Raji (cell line): ENCODE measurements at regions not wholly inside any gene's neighbourhood (a gene's known extent, or its start where the extent isn't known, plus 50 kb on each side); places are given as distances from the start of the nearest gene placed in this dataset.

Experiments used
- POLR2A ChIP-seq: IDR thresholded peaks from 2 replicates; pipeline ENCODE4 v1.6.1; 2011; ENCODE audit warnings: low read depth, low read length, control low read depth; ENCODE audit not compliant: insufficient read depth

DNA sequence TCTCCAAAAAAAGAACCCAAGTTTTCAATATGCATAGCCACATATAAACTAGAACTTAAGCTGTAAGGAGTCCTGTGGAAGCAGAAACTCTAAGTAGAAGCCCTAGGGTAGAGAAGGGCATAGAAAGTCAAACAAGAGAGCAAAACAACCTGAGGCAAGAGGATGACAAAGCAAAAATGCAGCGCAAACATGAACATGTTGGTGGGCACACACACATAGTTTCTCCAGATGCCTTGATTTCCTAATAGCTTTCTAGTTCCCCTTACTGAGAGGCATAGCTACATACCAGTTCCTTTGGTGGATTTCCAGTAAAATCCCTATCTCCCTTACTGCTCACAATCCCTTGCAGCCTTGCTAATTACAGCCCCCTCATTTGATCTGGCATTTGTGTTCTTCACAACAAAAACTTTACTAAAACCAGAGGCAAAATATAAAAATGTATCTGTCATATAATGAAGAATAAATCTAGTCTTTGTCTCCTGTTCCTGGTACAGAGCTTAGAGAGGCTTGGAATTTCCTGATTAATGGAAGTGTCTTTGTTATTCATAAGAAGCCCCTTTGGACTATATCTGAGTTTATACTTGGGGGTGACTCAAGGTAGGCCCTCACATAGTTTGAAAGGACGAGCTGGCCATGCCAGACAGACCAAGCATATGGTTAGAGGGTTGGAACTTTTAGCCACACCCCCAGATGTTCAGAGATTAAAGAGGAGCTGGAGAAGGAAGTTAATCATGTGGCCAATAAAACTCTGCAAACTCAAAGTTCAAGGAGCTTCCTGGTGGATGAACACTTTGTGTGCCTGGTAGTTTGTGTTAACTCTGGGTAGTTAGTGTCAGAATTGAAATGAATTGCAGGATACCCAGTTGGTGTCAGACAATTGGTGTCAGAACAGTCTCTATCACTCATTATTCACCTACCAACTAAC is 52.7 kb upstream of the ZCCHC13 start:
- no peak for TF ChIP-seq POLR2A

DNA sequence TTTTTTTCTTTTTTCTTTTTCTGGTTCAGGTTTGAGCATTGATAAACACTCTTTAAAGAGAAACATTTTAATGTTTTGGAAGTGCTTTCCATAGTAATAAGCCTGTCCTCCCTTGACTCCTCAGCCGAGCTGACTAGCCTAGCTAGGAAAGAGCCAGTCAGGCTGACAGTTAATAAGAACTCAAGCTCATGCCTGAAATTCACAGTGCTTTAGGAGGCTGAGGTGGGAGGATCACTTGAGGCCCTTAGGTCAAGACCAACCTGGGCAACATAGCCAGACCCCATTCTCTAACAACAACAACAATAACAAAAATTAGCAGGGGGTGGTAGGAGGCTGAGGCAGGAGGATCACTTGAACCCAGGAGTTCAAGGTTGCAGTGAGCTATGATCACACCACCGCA is 53.4 kb upstream of the ZCCHC13 start:
- TF ChIP-seq POLR2A, result no peak

DNA sequence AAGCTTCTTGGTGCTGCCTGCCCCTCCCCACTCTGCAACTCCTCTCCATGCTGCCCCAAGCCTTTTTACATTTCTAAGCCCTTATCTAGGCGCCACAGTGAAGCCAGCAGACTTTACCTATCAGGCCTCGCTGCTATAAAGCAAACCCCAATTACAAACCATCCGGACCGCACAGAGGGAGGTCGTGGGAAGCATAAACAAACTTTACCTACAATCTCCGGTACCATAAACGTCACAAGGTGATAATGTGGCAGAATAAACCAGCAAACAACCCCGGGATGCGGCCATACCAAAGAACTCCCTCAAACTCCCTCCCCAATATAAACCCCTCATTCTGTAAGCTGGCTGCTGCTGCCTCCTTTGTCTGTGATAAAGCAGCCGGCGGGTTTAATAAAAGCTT is 54.0 kb upstream of the ZCCHC13 start:
- TF ChIP-seq POLR2A, result no peak

DNA sequence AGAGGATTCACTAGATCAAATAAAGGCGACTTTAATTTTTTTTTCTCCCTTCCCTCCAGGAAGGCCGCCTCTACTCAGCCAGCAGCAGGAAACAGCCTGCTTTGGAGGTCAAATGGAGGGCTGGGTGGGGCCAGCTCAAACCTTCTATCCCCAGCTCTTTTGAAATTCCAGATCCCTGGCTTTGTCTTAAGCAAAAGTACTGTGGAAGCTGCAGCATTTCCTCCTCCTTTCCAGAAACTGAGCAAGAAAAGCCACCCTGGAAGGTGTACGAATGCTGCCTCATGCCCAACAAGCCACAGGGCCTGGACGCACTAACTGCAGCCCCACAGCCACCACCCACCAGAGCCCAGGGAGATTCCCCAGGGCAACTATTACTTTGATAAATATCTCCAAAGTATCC is 55.1 kb upstream of the ZCCHC13 start:
- no peak for TF ChIP-seq POLR2A

DNA sequence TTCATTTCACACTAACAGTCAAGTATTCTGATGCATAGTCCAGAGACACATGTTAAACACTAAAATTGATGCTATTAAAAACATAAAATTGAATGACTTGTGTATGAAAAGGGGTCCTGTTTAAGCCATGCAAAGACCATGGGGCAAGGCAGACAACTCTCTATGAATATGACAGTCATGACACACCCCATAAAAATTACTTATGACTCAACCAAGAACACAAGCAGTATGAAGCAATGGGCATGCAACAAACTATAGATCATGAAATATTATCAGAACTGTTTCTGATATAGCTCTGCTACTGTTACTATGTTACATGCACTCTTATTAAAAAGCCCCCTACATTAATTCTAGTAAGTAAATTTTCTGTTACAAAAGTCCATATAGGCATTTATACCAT is 57.5 kb upstream of the ZCCHC13 start:
- TF ChIP-seq POLR2A, result no peak

DNA sequence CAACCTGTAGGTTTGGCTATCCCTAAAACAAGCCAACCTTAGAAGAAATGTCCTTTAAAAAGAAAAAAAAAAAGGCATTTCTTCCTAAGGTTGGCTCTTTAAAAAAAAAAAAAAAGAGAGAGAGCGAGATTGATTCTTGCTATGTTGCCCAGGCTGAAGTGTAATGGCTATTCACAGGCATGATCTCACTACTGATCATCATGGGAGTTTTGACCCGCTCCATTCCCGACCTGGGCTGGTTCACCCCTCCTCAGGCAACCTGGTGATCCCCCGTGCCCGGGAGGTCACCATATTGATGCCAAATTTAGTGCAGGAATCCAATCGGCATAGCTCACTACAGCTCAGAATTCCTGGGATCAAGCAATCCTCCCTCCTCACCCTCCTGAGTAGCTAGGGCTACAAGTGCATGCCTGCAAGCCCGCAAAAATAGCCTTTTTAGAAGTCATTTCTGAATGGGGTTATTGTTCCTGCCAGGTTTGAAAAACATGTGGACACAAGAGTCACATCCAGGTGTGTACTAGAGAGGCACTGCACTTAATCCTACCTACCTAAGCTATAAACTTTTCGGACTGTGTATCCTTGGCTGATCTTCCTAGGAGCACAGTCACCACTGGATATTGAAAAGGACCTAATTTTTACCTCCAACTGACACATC is 61.4 kb upstream of the ZCCHC13 start:
- no peak for TF ChIP-seq POLR2A

DNA sequence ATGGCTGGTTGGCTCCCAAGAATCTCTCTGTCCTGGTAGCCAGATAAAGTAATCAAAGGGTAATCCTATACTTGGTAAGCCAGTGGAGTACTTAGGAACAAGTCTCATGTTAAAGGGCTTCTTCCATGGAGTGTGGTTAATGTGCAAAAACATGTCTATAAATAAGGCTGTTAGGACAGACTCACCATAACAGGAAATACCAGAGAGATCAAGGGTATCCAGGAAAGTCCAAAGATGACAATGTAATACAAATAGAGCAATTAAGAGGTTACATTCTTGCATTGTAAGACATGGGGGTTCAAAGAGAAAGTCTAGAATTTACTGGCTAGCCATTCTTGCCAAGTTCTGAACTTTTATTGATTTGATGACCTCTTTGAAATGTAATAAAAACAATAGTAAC is 61.9 kb upstream of the ZCCHC13 start:
- TF ChIP-seq POLR2A, result no peak

DNA sequence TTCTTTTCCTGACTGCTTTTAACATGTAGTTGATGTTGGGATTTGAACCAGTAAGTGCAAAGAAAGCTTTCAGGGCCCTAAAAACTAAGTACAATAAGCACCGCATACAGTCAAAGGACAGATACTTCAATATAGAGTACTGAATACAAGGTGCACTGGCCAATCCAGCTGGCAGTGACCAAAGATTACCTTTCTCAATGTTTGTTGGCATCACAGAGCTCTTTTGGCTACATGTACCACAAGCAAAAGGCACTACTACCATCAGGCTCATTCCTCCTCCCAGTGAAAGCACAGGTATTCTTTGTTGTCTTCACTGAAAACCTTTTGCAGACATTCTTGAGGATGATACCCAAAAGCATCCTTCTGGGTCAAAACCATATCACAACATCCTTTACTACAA is 65.2 kb upstream of the ZCCHC13 start:
- TF ChIP-seq POLR2A, result no peak

DNA sequence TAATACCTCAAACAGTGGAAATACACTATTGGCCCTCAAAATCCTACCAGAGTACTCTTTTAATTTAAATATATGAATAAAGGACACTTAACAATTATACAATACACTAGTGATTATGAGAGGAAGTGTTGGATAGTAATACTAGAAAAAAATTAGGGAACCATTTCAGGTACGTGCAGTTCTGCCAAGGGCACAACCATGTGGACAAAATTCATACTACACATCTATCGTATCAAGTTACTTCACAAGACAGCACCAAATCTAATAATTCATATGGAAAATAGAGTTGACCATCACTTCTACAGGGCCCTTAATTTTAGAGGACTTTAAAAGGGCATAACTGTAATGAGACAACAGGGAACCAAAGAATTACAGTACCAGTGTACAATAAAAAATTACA is 69.2 kb upstream of the ZCCHC13 start:
- TF ChIP-seq POLR2A, result no peak

DNA sequence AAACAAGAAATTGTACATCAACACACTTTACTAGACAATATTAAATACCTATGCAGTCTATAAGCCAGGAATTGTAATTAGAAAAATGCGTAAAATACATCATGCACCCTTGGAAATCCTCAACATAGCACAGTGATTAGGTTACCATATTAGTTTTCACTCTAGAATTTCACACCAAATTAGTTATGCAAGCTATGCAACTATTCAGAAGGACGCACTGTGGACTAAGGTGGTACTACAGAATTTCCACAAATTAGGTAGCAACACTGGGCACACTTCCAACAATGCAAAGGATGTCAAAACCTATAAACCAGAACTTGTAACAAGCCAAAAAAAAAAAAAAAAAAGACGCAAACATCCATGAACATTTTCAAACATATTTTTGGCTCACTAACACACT is 71.1 kb upstream of the ZCCHC13 start:
- no peak for TF ChIP-seq POLR2A

DNA sequence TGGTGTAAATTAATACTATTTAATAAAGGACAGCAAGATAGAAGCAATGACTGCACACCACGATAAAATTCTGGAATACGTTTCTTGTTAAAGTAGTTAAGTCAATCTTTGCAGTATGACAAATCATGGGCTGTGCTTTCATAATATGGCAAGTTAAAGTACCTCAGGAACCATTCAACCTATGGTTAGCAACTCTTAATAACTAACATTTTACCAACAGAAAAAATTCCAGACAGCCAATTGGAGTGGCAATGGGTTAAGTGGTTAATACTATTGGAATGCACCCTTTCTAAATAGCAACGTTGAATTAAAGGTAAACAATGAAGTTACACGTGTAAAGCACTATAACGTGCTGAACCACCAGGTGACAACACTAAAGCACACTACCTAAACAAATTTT is 72.4 kb upstream of the ZCCHC13 start:
- TF ChIP-seq POLR2A, result no peak

DNA sequence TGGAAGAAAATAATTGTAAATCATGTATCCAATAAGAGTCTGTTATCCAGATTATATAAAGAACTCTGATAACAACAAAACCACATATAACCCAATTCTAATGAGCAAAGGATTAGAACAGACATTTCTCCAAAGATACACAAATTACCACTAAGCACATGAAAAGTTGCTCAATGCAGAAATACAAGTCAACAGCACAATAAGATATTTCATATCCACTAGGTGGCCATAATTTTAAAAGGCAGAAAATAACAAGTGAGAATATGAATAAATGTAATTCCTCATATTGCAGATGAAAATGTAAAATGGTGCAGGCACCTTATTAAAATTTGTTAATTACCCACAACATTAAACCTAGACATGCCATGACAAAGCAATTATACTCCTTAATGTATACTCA is 73.9 kb upstream of the ZCCHC13 start:
- TF ChIP-seq POLR2A, result no peak

DNA sequence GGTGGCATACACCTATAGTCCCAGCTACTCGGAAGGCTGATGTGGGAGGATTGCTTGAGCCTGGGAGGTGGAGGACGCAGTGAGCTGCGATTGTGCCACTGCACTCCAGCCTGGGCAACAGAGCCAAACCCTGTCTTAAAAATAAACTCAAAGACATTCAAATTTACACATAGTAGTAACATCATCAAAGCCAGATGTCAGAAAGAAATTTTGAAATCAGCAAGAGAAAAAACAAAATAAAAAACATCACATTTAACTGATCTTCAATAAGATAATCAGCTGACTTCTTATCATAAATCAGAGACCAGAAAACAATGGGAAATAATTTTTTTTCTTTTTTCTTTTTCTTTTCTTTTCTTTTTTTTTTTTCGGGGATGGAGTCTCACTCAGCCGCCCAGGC is 78.9 kb upstream of the ZCCHC13 start:
- no peak for TF ChIP-seq POLR2A

DNA sequence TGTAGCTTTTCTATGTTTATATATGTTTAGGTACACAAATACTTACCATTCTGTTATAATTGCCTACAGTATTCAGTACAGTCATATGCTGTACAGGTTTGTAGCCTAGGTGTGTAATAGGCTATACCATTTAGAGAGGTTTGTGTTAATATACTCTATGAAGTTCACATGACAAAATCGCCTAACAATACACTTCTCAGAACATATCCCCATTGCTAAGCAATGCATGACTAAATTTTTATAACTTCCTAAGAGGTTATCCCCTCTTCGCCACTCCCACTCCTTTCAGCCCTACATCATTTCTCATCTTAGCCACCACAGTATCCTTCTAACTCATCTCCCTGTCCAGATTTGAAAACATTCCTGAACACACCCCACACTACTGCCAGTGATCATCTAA is 83.7 kb upstream of the ZCCHC13 start:
- no peak for TF ChIP-seq POLR2A

DNA sequence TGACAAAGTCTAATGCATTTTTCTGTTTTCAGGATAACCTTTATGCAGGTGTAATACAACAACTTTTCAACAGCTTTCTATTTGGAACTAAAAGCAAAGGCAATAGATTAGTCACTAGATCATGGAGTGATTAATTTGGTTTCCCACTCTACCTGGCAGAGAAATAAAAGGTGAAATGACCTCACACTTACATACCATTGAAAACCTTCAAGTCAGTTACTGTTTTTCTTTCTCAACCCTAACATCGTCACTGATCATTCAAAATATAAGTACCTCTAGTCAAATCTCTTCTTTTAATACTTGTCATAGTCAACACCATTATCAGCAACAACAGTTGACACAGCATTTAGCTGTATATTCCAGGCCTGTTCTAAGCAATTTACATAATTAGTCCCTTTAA is 85.1 kb upstream of the ZCCHC13 start:
- no peak for TF ChIP-seq POLR2A

DNA sequence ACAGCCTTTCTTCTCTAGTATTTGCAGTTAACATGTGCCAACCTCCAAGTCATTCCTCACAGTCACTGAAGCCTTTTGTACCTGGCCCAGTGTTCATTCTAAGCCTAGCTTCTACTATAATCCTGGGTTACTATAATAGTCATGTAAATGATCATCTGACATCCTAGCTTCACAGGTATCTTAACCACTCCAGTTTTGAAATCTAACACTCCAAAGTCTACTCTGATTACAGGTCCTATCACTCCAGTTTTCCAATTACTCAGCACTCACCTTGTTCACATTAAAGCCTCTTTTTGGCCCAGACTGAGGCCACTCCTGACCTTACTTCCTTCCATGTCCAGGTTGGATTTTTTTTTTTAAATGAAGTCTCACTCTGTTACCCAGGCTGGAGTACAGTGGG is 87.6 kb upstream of the ZCCHC13 start:
- no peak for TF ChIP-seq POLR2A
